Osteocyte (in vitro differentiated cells): ENCODE measurements at regions not wholly inside any gene's neighbourhood (a gene's known extent, or its start where the extent isn't known, plus 50 kb on each side); places are given as distances from the start of the nearest gene placed in this dataset.
A peak's percentile ranks its signal among the peaks of the same experiment; 100 is the strongest.

Experiments used
- DNase-seq: peaks from one replicate; pipeline ENCODE4 v3.0.0; 2021; ENCODE audit warnings: mixed read lengths; ENCODE audit not compliant: unreplicated experiment; ENCODE audit errors: extremely low spot score
- H3K27ac Mint-ChIP-seq: one replicate; pipeline ENCODE4 v1.8.0; 2021; ENCODE audit warnings: mild to moderate bottlenecking, mixed read lengths; ENCODE audit not compliant: unreplicated experiment
- H3K27me3 Mint-ChIP-seq: one replicate; pipeline ENCODE4 v1.8.0; 2021; ENCODE audit warnings: mixed read lengths; ENCODE audit not compliant: unreplicated experiment
- H3K36me3 Mint-ChIP-seq: one replicate; pipeline ENCODE4 v1.8.0; 2021; ENCODE audit warnings: mixed read lengths; ENCODE audit not compliant: unreplicated experiment
- H3K4me1 Mint-ChIP-seq: one replicate; pipeline ENCODE4 v1.8.0; 2021; ENCODE audit warnings: mixed read lengths; ENCODE audit not compliant: unreplicated experiment
- H3K4me3 Mint-ChIP-seq: one replicate; pipeline ENCODE4 v1.8.0; 2021; ENCODE audit warnings: mild to moderate bottlenecking, moderate library complexity, mixed read lengths; ENCODE audit not compliant: unreplicated experiment
- H3K9me3 Mint-ChIP-seq: one replicate; pipeline ENCODE4 v1.8.0; 2021; ENCODE audit warnings: mixed read lengths; ENCODE audit not compliant: unreplicated experiment
- CTCF ChIP-seq: fragments of 200-600 bp; sonication (generic); IDR thresholded peaks from 2 replicates; pipeline ENCODE4 v1.5.0; 2021; ENCODE audit warnings: antibody characterized with exemption, mild to moderate bottlenecking, moderate library complexity

DNA sequence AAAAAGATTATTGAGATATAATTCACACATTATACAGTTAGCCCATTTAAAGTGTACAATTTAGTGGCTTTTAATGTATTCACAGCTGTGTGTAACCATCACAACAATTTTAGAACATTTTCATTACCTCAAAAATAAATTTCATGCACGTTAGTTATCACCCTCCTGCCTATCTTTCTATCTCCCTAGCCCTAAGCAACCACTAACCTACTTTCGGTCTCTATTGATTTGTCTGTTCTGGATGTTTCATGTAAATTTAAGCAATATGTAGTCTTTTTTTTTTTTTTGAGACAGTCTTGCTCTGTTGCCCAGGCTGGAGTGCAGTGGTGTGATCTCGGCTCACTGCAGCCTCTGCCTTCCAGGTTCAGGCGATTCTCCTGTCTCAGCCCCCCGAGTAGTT, 439.4 kb downstream of the PCNX1 start:
- H3K27ac Mint-ChIP-seq = no peak overlapping the region
- peaks cover 21% of the 10 kb centered on the region for H3K4me1 Mint-ChIP-seq
- no peaks in the 10 kb centered on the region for H3K9me3 Mint-ChIP-seq
- no peak overlapping the region for H3K4me3 Mint-ChIP-seq
- H3K27me3 Mint-ChIP-seq = no peaks in the 10 kb centered on the region
- DNase-seq = no peak
- peaks cover 6% of the 10 kb centered on the region for H3K36me3 Mint-ChIP-seq
- no peak for TF ChIP-seq CTCF

DNA sequence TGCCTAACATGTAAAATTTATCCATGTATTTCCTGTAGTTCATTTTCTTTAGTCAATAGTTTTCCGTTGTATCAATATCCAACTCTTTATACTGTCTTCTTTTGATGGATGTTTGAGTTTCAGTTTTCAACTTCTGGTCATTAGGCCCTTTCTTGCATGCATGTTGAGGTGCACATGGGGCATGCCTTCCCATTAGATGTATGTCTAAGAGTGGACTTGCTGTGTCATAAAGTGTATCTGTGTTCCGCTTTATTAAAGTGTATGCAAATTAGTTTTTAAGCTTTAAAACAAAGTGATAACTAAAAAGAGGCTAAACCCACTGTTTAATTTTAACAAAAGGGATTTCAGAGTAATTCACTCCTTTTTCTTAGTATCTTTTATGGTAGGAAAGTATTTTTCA, 441.1 kb downstream of the PCNX1 start:
- no peak overlapping the region for H3K27ac Mint-ChIP-seq
- H3K4me1 Mint-ChIP-seq = peaks cover 17% of the 10 kb centered on the region
- TF ChIP-seq CTCF = no peak
- no peak for DNase-seq
- peaks cover 9% of the 10 kb centered on the region for H3K36me3 Mint-ChIP-seq
- no peaks in the 10 kb centered on the region for H3K9me3 Mint-ChIP-seq
- H3K4me3 Mint-ChIP-seq = no peak overlapping the region
- H3K27me3 Mint-ChIP-seq = no peaks in the 10 kb centered on the region

GRCh38 chr14:71348817-71349216, 441.6 kb downstream of the PCNX1 start:
- H3K4me1 Mint-ChIP-seq = peaks cover 13% of the 10 kb centered on the region
- no peak overlapping the region for H3K4me3 Mint-ChIP-seq
- no peaks in the 10 kb centered on the region for H3K9me3 Mint-ChIP-seq
- H3K36me3 Mint-ChIP-seq = peaks cover 10% of the 10 kb centered on the region
- H3K27ac Mint-ChIP-seq = no peak overlapping the region
- DNase-seq = no peak
- TF ChIP-seq CTCF = no peak
- H3K27me3 Mint-ChIP-seq = no peaks in the 10 kb centered on the region

- H3K4me3 Mint-ChIP-seq = no peak overlapping the region
- H3K27ac Mint-ChIP-seq = no peak overlapping the region
- DNase-seq = no peak
These were observed 446.9 kb downstream of the PCNX1 start for GRCh38 chr14:71354142-71354541.

DNA sequence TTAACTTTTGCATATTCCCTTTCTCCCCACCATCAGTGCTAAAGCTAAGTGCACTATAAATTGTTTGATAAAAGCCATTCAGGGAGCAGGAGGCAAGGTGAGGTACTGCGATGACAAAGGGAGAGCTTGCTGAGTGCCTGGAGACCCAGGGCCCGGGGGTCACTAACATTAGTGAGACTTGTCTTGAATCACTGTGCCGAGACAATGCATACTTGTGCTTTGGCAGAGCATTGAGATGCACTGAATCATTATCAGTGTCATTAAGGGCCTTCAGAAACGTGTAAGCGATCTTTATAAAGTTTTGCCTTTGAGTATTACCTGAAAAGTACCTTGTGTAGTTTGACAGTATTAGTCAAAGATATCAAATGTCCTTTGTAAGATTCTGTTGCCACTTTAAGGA, 447.5 kb downstream of the PCNX1 start:
- no peak for TF ChIP-seq CTCF
- Mint-ChIP-seq H3K27ac (peak overlapping the region; percentile 79), H3K4me3 (no peak overlapping the region), H3K27me3 (no peaks in the 10 kb centered on the region), H3K36me3 (peaks cover 4% of the 10 kb centered on the region), H3K4me1 (peaks cover 23% of the 10 kb centered on the region), H3K9me3 (no peaks in the 10 kb centered on the region)
- no peak for DNase-seq

More at GRCh38 chr14:71354142-71354541, 446.9 kb downstream of the PCNX1 start:
- no peak for TF ChIP-seq CTCF
- no peaks in the 10 kb centered on the region for H3K27me3 Mint-ChIP-seq
- H3K9me3 Mint-ChIP-seq = no peaks in the 10 kb centered on the region
- H3K4me1 Mint-ChIP-seq = peaks cover 25% of the 10 kb centered on the region
- peaks cover 4% of the 10 kb centered on the region for H3K36me3 Mint-ChIP-seq
